Effector memory CD8-positive, alpha-beta T cell (primary cell): ENCODE measurements at regions not wholly inside any gene's neighbourhood (a gene's known extent, or its start where the extent isn't known, plus 50 kb on each side); places are given as distances from the start of the nearest gene placed in this dataset.

ENCODE experiments used
- ATAC-seq: fragments of 150-1000 bp; cut with Tn5 transposase; replicated peaks from 2 replicates; pipeline ENCODE4 v1.10.0; 2021; ENCODE audit warnings: mild to moderate bottlenecking, moderate library complexity
- DNase-seq, 3 experiments: peaks; one replicate each; pipeline ENCODE4 v3.0.0; 2021
- H3K27ac Mint-ChIP-seq, 2 donors: one replicate each; pipeline ENCODE4 v1.8.0; 2022; ENCODE audit warnings: mild to moderate bottlenecking in 2 of 2, mixed read lengths in 2 of 2, moderate library complexity in 2 of 2
- H3K27me3 Mint-ChIP-seq, 2 donors: one replicate each; pipeline ENCODE4 v1.8.0; 2022; ENCODE audit warnings: mixed read lengths in 2 of 2
- H3K36me3 Mint-ChIP-seq: one replicate; pipeline ENCODE4 v1.8.0; 2022; ENCODE audit warnings: mild to moderate bottlenecking, moderate library complexity, mixed read lengths; ENCODE audit not compliant: insufficient read depth
- H3K4me1 Mint-ChIP-seq, 2 donors: one replicate each; pipeline ENCODE4 v1.8.0; 2022; ENCODE audit warnings: low read depth in 2 of 2, mixed read lengths in 2 of 2
- H3K4me3 Mint-ChIP-seq, 2 donors: one replicate each; pipeline ENCODE4 v1.8.0; 2022; ENCODE audit warnings: mild to moderate bottlenecking in 2 of 2, mixed read lengths in 2 of 2, moderate library complexity in 2 of 2
- H3K9me3 Mint-ChIP-seq, 2 donors: one replicate each; pipeline ENCODE4 v1.8.0; 2022; ENCODE audit warnings: mixed read lengths in 2 of 2

DNA sequence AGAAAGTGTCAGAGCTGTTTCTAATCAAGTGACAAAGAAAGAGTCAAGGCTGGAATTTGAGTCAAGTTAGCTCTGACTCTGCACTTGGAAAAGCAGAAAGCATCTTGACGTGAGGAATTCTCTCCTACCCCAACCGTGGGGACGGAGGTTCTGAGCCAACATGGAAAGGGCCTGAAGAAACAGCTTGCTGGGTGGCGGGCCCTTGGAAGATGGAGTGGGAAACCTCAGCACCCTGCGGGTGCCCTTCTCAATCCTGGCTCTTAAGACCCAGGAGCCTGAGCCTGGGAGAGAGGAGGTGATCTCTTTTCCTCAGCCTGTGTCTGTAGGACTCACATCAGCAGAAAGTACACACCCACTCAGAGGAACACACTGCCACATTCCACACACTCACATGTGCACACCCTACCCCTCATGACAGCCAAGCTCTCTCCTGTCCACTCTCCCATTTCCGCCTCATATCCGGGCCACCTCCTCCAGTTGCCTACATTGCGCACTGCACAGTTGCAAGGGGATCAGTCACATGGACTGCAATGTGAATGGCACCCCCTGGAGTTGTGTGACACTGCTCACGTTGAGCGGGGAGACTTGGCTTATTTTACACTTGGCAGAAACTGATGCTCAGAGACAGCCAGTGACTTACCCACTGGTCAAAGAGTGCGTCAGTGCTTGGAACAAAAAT is 101.5 kb upstream of the SLC6A6 start:
- peaks cover 14 to 30% of the 10 kb centered on the region in 2 donors for H3K4me1 Mint-ChIP-seq
- H3K4me3 Mint-ChIP-seq: no peak overlapping the region
- DNase-seq (no peak), ATAC-seq (no peak)
- H3K9me3 Mint-ChIP-seq: no peaks in the 10 kb centered on the region
- peaks cover 2% of the 10 kb centered on the region for H3K36me3 Mint-ChIP-seq
- peaks cover 3 to 5% of the 10 kb centered on the region in 2 donors for H3K27me3 Mint-ChIP-seq
- no peak overlapping the region for H3K27ac Mint-ChIP-seq

DNA sequence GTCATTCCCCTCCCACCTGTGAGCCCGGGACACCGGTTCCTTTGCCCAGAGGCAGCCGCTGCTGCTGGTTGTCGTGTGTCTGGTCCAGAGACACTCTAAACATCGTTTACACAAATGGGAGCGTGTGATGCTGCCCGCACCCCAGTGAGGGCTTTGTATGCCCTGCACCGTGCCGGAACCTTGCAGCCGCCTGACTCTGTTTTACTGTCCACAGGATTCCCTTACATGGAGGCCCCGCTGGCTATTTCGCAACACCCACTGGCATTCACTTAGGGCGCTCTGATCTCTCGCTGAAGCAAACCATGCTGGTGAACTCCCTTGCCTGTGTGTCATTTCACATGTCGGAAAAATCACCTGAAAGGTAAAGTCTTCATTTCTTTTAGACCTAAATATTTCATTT is 100.8 kb upstream of the SLC6A6 start:
- ATAC-seq (no peak), DNase-seq (no peak)
- no peak overlapping the region for H3K27ac Mint-ChIP-seq
- H3K4me3 Mint-ChIP-seq: no peak overlapping the region
- peaks cover 2% of the 10 kb centered on the region for H3K36me3 Mint-ChIP-seq
- H3K4me1 Mint-ChIP-seq: peaks cover 14 to 30% of the 10 kb centered on the region in 2 donors
- H3K27me3 Mint-ChIP-seq: peaks cover 10 to 12% of the 10 kb centered on the region in 2 donors
- no peaks in the 10 kb centered on the region for H3K9me3 Mint-ChIP-seq

DNA sequence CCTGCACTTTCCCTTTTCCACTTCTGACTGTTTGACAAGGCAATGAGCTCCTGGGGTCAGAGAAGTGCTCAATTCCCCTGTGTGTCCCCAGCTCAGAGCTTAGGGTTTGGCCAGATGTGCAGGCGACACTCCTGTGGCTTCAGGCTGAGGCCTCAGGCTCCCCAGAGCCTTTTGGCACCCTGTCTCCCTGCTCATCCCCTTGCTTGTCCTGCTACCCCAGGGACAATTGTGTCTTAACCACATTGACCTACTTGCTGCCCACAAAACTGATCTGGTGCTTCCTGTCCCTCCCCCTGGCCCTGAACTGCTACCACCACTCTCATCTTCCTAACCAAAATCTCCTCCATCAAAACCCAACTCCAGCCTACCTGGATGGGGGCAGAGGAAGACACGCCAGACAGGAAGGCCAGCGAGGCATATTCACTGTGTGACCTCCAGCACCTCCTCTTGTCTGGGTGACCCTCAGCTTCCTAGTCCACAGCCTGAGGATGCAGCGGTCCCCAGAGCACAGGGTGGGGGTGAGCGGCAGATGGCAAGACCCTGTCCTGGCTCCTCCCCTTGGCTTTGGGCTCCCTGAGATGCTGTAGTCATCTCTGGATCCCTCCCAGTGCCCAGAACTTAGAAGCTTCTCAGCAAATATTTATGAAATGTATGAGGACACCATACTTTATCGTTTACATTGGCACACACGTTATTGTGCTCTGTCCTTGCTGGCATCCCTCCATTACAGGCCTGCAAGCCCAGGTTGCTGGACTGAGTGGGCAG is 98.9 kb upstream of the SLC6A6 start:
- peak; percentile 91 for ATAC-seq
- Mint-ChIP-seq H3K27ac (peak overlapping the region in 1 of 2 donors; percentile 8), H3K36me3 (peaks cover 2% of the 10 kb centered on the region), H3K9me3 (no peaks in the 10 kb centered on the region), H3K4me1 (peaks cover 14 to 27% of the 10 kb centered on the region in 2 donors), H3K27me3 (peaks cover 24 to 31% of the 10 kb centered on the region in 2 donors), H3K4me3 (peak overlapping the region; percentile 16 to 55)
- peak in 2 of 3 experiments; percentile 23 to 29 for DNase-seq

DNA sequence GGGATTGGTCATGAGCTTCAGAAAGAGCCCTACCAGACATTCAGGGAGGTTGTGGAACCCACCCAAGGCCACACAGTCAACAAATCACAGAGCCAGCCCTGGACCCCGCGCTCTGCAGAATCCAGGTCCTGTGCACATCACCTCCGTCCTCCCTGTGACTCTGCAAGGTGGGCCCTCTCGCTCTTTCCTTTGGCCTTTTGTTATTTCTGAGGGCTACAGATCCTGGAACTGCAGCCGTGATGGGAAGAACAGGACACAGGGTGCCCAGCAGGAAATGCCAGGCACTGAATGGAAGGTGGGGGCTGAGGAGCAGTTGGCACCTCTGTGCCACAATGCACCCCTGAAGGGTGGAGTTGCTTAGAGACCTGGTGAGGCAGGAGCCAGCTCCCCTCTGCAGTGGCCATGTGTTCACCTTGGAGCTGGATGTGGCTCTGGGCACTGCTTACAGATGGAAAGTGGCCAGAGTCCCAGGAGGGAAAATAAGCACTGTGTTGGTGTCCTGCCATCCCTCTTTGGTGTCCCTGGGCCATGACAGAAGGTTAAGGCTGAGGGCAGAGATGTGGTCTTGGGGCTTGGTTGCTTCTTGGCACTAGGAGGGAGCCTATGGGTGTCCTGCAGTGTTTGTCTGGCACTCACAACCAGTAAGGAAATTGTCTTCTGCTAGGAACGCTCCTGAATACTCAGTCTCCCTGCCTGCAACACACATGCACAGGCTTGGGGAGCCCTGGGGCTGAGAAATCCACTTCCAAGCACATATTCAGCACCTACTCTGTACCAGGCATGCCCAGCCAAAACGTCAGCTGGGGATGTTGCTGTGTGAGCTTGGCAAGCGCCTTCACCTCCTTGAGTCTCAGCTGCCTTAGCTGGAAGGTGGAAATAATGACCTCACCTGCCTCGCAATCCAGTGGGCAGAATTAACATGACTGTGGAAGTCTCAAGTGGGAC is 98.0 kb upstream of the SLC6A6 start:
- H3K9me3 Mint-ChIP-seq: no peaks in the 10 kb centered on the region
- peaks cover 14 to 22% of the 10 kb centered on the region in 2 donors for H3K4me1 Mint-ChIP-seq
- DNase-seq (no peak), ATAC-seq (no peak)
- H3K27ac Mint-ChIP-seq: no peak overlapping the region
- peaks cover 30 to 40% of the 10 kb centered on the region in 2 donors for H3K27me3 Mint-ChIP-seq
- H3K4me3 Mint-ChIP-seq: peak overlapping the region in 1 of 2 donors; percentile 55
- H3K36me3 Mint-ChIP-seq: peaks cover 2% of the 10 kb centered on the region

DNA sequence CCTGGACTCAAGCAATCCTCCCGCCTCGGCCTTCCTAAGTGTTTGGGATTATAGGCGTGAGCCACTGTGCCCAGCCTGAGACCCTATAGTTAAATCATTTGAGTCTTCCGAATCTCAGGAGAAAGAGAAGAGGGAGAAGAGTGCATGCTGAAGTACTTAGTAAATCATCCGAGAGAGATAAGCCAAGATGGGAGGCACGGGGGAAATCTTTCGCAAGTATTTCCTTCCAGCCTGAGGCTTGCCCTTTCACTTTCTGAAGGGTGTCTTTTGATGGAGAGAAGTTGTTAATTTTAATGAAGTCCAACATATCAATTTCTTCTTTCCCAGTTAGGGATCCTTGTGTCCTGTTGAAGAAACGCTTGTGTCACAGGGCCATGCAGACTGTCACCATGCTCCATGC is 97.1 kb upstream of the SLC6A6 start:
- Mint-ChIP-seq H3K27ac (no peak overlapping the region), H3K4me3 (no peak overlapping the region), H3K36me3 (peaks cover 2% of the 10 kb centered on the region), H3K4me1 (peaks cover 14 to 20% of the 10 kb centered on the region in 2 donors), H3K27me3 (peaks cover 39 to 49% of the 10 kb centered on the region in 2 donors), H3K9me3 (no peaks in the 10 kb centered on the region)
- ATAC-seq (no peak), DNase-seq (no peak)

DNA sequence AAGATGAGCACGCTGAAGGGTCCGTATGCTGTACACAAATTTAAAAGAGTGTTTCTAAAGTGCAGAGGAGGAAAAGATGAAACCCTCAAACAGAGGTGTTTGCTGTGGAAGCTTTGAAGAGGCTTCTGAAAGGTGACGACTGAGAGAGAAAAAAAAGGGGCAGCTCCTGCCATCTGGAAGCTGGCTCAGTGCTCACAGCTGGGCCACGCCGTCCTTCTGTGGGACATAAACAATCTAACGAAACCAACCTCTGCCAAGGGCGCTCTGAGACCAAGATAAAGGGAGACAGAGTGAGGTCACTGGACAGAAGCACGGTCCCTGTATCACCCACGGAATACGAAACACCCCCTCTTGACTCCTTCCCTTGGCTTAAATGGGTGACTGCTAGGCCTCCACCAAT is 96.3 kb upstream of the SLC6A6 start:
- Mint-ChIP-seq H3K36me3 (peaks cover 2% of the 10 kb centered on the region), H3K27ac (no peak overlapping the region), H3K27me3 (peaks cover 45 to 54% of the 10 kb centered on the region in 2 donors), H3K4me1 (peaks cover 14 to 20% of the 10 kb centered on the region in 2 donors), H3K4me3 (no peak overlapping the region), H3K9me3 (no peaks in the 10 kb centered on the region)
- DNase-seq: no peak
- ATAC-seq: no peak

DNA sequence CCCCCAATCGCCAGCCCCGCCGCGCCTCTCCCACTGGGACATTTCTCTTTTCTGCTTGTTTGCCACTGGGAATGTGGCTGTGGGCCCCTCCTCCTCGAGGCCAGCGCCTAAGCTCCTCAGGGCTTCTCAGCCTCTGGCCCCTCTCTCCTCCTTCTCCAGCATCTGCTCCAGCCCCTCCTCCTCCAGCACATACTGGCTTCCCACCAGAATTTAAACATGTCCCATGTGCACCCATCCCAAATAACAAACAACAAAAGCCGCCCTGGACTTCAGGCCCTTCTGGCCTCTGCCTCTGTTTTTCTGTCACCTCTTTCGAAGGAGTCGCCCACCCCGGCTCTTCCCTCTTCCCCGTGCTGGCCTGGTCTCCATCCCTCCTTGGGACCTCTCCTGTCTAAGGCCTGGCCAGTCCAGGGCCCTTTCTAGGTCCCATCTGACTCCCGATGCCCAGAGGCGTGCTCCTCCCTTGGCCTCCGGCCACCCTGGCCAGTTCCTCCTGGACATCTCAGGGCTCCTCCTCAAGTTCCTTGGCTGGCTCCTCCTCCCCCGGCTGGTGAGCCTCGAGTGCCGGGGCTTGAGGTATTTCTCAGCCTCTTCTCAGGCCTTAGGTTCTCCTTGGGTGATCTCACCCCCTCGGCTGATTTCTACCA is 94.6 kb upstream of the SLC6A6 start:
- no peak overlapping the region for H3K27ac Mint-ChIP-seq
- no peaks in the 10 kb centered on the region for H3K36me3 Mint-ChIP-seq
- H3K27me3 Mint-ChIP-seq: peaks cover 57 to 68% of the 10 kb centered on the region in 2 donors
- DNase-seq (no peak), ATAC-seq (no peak)
- no peaks in the 10 kb centered on the region for H3K9me3 Mint-ChIP-seq
- H3K4me3 Mint-ChIP-seq: no peak overlapping the region
- H3K4me1 Mint-ChIP-seq: peaks cover 14 to 17% of the 10 kb centered on the region in 2 donors

DNA sequence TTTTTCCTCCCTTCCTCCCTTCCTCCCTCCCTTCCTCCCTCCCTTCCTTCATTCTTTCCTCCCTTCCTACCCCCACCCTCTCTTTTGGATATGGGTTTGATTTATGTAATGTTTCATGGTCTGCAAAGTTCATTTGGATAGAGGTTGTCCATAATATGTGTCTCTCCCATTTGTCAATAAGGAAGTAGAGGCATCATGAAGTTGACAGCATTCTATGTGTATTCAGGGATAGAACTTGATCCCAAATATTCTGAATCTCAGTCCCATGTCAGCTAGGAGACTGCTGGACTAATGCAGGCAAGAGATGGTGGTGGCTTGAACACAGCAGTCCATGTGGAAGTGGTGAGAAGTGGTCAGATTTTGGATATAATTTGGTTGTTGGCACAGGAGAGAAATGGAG is 90.7 kb upstream of the SLC6A6 start:
- H3K4me3 Mint-ChIP-seq: no peak overlapping the region
- H3K27ac Mint-ChIP-seq: no peak overlapping the region
- peaks cover 61 to 82% of the 10 kb centered on the region in 2 donors for H3K27me3 Mint-ChIP-seq
- no peaks in the 10 kb centered on the region for H3K36me3 Mint-ChIP-seq
- no peak for DNase-seq
- H3K9me3 Mint-ChIP-seq: no peaks in the 10 kb centered on the region
- ATAC-seq: no peak
- no peaks in the 10 kb centered on the region for H3K4me1 Mint-ChIP-seq

DNA sequence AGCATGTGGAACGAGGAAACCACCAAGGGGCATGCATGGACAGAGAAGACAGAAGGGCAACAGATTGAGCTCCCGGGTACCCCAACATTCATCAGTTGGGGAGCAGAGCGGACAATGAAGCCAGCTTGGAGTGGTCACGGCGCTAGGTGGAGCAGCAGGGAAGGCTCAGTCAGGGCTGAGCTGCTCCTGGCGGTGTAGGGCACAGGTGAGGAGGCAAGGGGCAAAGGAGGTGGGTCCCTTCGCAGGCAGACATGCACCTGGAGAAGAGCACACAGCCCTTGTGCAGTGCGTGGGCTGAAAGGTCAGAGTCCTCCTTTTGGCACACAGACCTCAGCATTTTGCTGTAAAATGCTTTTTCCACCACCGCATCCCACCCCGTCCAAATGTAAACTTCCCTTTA is 90.0 kb upstream of the SLC6A6 start:
- Mint-ChIP-seq H3K4me3 (no peak overlapping the region), H3K4me1 (no peaks in the 10 kb centered on the region), H3K27me3 (peaks cover 57 to 75% of the 10 kb centered on the region in 2 donors), H3K9me3 (no peaks in the 10 kb centered on the region), H3K27ac (no peak overlapping the region), H3K36me3 (no peaks in the 10 kb centered on the region)
- ATAC-seq: no peak
- no peak for DNase-seq

DNA sequence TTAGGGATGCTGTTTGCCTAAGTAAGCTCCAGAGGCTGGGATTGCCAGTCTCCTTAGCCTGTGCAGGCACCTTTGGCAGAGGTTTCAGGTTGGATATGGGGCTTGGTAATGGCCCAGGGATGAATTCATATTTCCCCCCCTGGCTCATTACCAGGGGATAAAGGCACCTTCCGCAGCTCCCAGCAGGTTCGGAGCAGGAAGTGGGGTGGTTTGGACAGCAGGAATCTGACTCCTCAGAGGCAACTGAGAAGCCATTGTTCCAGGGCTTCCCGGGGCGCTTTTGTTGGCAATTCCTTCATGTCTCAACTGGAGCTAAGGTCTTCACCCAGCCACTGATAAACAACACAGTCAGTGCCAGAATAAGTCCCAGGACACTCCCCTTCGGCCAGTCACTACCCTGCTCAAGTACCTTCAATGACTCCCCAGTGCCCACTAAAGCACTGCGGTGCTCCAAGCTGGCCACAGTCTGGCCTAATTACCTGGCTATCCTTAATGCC is 85.3 kb upstream of the SLC6A6 start:
- DNase-seq (no peak), ATAC-seq (no peak)
- Mint-ChIP-seq H3K9me3 (no peaks in the 10 kb centered on the region), H3K27ac (no peak overlapping the region), H3K27me3 (peaks cover 19 to 32% of the 10 kb centered on the region in 2 donors), H3K4me1 (no peaks in the 10 kb centered on the region), H3K4me3 (no peak overlapping the region), H3K36me3 (no peaks in the 10 kb centered on the region)

DNA sequence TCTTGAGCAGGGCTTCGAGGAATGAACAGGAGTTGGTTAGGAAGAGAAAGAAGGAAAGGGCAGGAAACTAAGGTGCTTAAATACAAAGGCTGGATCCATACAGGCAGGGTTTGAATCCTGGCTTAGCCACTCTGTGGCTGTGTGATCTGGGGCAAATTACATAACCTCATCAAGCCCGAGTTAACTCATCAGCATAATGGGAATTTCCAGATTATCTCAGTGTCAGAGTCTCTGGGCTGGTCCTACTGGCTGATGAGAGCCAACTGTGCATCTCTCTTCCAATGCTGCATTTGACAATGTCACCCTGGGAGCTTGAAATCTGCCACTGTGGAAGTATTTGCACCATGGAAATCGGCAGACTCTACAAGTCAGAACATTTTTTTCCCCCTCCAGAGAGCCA is 83.8 kb upstream of the SLC6A6 start:
- Mint-ChIP-seq H3K27ac (no peak overlapping the region), H3K9me3 (no peaks in the 10 kb centered on the region), H3K36me3 (no peaks in the 10 kb centered on the region), H3K27me3 (peaks cover 10 to 20% of the 10 kb centered on the region in 2 donors), H3K4me3 (no peak overlapping the region), H3K4me1 (no peaks in the 10 kb centered on the region)
- ATAC-seq: no peak
- DNase-seq: no peak

DNA sequence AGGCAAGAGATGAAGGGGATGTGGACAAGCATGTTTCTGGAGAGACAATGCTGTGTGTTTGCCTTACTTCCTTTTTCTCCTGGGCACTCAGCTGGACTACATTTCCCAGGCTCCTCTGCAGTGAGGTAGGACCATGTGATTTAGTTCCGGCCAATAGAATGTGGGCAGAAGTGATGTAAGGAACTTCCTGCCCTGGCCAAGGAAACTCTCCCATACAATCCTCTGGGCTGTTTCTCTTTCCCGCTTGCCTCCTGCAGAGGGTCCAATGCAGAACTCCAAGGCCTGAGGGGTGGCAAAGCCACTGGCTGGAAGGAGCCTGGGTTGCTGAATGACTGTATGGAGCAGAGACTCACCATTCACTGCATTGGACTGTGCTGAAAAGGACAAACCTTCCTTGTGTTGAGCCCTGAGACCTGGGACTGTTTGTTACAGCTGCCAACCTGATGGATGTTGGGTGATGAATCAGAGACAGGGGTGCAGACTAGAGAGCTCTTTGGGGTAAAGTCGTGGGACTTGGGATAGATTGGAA is 82.7 kb upstream of the SLC6A6 start:
- DNase-seq (no peak), ATAC-seq (no peak)
- no peaks in the 10 kb centered on the region for H3K9me3 Mint-ChIP-seq
- H3K4me1 Mint-ChIP-seq: no peaks in the 10 kb centered on the region
- H3K36me3 Mint-ChIP-seq: no peaks in the 10 kb centered on the region
- peaks cover 8 to 20% of the 10 kb centered on the region in 2 donors for H3K27me3 Mint-ChIP-seq
- H3K4me3 Mint-ChIP-seq: no peak overlapping the region
- H3K27ac Mint-ChIP-seq: no peak overlapping the region
